ENCODE measurements at regions not wholly inside any gene's neighbourhood (a gene's known extent, or its start where the extent isn't known, plus 50 kb on each side); places are given as distances from the start of the nearest gene placed in this dataset.

- Mint-ChIP-seq H3K36me3 (ENCODE audit: insufficient read depth, unreplicated experiment) (no peaks in the 10 kb centered on the region), H3K4me1 (ENCODE audit: low read depth, unreplicated experiment) (no peaks in the 10 kb centered on the region), H3K27me3 (ENCODE audit: unreplicated experiment) (no peaks in the 10 kb centered on the region), H3K4me3 (ENCODE audit: low read depth, unreplicated experiment) (no peak overlapping the region), H3K27ac (ENCODE audit: unreplicated experiment) (no peak overlapping the region), H3K9me3 (ENCODE audit: low read depth, unreplicated experiment) (peaks cover 3% of the 10 kb centered on the region)
- no TSS peak for BruUV-seq (replicated peaks)
- intact Hi-C loops (cut with micrococcal nuclease; ENCODE audit: unreplicated experiment): no loop called here
- TF ChIP-seq CTCF (IDR thresholded peaks at IDR 0.05; ENCODE audit: unreplicated experiment): no peak
- DNase-seq: no peak
- CTCF ChIA-PET: no interaction called here
These were observed 273.3 kb downstream of the FZD1 start for GRCh38 chr7:91537260-91538152.

GRCh38 chr7:91541641-91542040 is 277.4 kb downstream of the FZD1 start:
- no TSS peak for BruUV-seq (replicated peaks)
- Mint-ChIP-seq H3K27ac (ENCODE audit: unreplicated experiment) (no peak overlapping the region), H3K4me3 (ENCODE audit: low read depth, unreplicated experiment) (no peak overlapping the region), H3K4me1 (ENCODE audit: low read depth, unreplicated experiment) (no peaks in the 10 kb centered on the region), H3K36me3 (ENCODE audit: insufficient read depth, unreplicated experiment) (no peaks in the 10 kb centered on the region), H3K9me3 (ENCODE audit: low read depth, unreplicated experiment) (no peaks in the 10 kb centered on the region), H3K27me3 (ENCODE audit: unreplicated experiment) (peaks cover 12% of the 10 kb centered on the region)
- no peak for DNase-seq
- no peak for TF ChIP-seq CTCF (IDR thresholded peaks at IDR 0.05; ENCODE audit: unreplicated experiment)
- intact Hi-C loops (cut with micrococcal nuclease; ENCODE audit: unreplicated experiment): no loop called here
- CTCF ChIA-PET: no interaction called here

- Mint-ChIP-seq H3K4me3 (ENCODE audit: low read depth, unreplicated experiment) (no peak overlapping the region), H3K27me3 (ENCODE audit: unreplicated experiment) (peaks cover 12% of the 10 kb centered on the region), H3K27ac (ENCODE audit: unreplicated experiment) (no peak overlapping the region), H3K36me3 (ENCODE audit: insufficient read depth, unreplicated experiment) (no peaks in the 10 kb centered on the region), H3K9me3 (ENCODE audit: low read depth, unreplicated experiment) (no peaks in the 10 kb centered on the region), H3K4me1 (ENCODE audit: low read depth, unreplicated experiment) (no peaks in the 10 kb centered on the region)
- CTCF ChIA-PET: no interaction called here
- DNase-seq: no peak
- no peak for TF ChIP-seq CTCF (IDR thresholded peaks at IDR 0.05; ENCODE audit: unreplicated experiment)
- intact Hi-C loops (cut with micrococcal nuclease; ENCODE audit: unreplicated experiment): no loop called here
- BruUV-seq (replicated peaks): no TSS peak
These were observed 279.4 kb downstream of the FZD1 start for GRCh38 chr7:91543646-91544045.

- intact Hi-C loops (cut with micrococcal nuclease; ENCODE audit: unreplicated experiment): no loop called here
- H3K4me1 Mint-ChIP-seq (ENCODE audit: low read depth, unreplicated experiment): peaks cover 8% of the 10 kb centered on the region
- no peaks in the 10 kb centered on the region for H3K36me3 Mint-ChIP-seq (ENCODE audit: insufficient read depth, unreplicated experiment)
- H3K4me3 Mint-ChIP-seq (ENCODE audit: low read depth, unreplicated experiment): no peak overlapping the region
- CTCF ChIA-PET: no interaction called here
- no peak overlapping the region for H3K27ac Mint-ChIP-seq (ENCODE audit: unreplicated experiment)
- no peaks in the 10 kb centered on the region for H3K9me3 Mint-ChIP-seq (ENCODE audit: low read depth, unreplicated experiment)
- peaks cover 11% of the 10 kb centered on the region for H3K27me3 Mint-ChIP-seq (ENCODE audit: unreplicated experiment)
- no peak for DNase-seq
- BruUV-seq (replicated peaks): no TSS peak
- no peak for TF ChIP-seq CTCF (IDR thresholded peaks at IDR 0.05; ENCODE audit: unreplicated experiment)
These were observed 285.6 kb downstream of the FZD1 start for GRCh38 chr7:91549878-91550277.
